HG02884 (cell line): ENCODE measurements at regions not wholly inside any gene's neighbourhood (a gene's known extent, or its start where the extent isn't known, plus 50 kb on each side); places are given as distances from the start of the nearest gene placed in this dataset.
"Not testable (repeated sequence)": the region's sequence is repeated elsewhere in the genome, so short reads cannot be mapped to it uniquely, and the experiment has no call there.

Experiments
- ATAC-seq: cut with Tn5 transposase; IDR thresholded peaks from one replicate; pipeline ENCODE4 v1.9.1; 2021; ENCODE audit warnings: mild to moderate bottlenecking, moderate library complexity; ENCODE audit not compliant: unreplicated experiment

DNA sequence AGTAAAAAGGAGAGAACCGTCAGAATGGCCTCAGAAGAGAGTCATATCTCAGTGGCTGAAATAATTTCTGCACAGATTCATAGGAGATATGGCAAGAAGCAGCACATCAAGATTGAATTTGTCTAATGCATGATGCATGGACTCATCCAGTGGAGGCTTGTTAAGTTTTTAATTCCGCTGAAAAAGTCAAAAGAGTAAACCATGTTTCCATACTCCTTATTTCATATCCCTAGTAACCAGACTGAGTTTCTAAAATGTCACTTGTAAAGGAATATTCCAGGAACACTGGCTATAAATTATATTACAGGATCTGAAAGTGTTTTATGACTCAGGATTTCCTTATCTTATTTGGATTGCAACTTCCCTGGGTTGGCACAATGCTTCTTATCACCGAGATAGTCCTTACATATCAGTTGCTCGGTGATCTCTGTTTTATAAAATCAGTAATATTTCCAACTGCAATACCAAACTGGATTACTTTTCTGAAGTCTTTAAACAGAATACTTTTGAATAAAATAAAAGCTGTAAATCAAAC is 180.2 kb upstream of the TSC22D1 start:
- ATAC-seq: no peak

GRCh38 chr13:44755872-44756271 is 179.7 kb upstream of the TSC22D1 start:
- ATAC-seq: no peak

- ATAC-seq: no peak
Measured at GRCh38 chr13:44752164-44752563, 176.0 kb upstream of the TSC22D1 start.

- ATAC-seq: no peak
Measured at GRCh38 chr13:44750630-44751029, 174.5 kb upstream of the TSC22D1 start.

GRCh38 chr13:44749906-44750305 is 173.8 kb upstream of the TSC22D1 start:
- ATAC-seq: no peak

DNA sequence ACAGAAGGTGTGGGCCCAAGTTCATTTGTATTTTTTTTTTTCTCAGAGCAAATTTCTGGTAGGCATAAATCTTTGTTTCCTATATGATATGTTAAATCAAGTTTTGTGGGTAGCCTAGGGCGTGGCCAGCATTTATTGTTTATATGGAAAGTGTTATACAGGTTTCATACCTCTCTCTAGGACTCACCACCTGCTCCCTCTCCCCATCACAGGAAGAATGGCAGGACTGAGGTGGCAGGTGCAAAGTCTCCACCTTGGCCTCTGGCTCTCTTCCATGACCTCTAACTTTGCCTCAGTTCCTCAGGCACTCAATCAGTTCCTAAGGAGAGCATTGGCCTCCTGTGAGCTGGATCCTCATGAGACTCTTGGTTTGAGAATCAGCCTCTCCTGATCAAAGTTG is 172.3 kb upstream of the TSC22D1 start:
- no peak for ATAC-seq

DNA sequence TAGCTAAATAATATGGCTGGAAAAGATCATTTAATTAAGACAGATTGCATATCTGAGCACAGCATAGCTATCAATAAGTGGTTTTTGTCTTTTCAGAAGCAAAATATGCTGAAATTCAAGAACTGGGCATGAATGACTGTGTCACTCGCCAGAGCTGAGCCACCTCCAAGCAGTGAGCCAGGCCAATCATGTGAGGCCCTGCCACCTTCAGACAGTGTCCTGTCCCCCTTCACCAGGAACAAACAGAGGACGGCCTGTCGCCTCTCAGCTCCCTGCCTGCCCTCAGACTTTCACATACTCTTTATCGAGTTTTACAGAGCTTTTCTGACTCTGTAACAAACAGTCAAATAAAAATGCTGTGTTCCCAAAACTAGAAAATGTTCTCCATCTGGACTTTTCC is 171.0 kb upstream of the TSC22D1 start:
- ATAC-seq: no peak

DNA sequence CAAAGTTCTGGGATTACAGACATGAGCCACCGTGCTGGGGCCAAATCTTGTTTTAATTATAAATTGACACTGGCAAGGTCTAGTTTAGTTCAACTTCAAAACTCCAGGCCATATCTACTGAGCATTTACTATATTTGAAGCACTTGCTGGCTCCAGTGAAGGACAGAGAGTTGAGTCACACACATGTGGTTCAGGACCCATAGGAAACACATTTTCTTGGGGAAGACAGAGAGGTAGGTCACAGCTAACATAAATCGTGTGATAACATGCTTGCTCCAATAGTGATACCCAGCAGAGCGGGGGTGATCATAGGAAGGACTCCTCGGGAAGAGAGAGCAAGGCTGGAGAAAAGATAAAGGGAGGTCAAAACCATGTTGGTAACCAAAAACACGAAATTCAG is 170.6 kb upstream of the TSC22D1 start:
- no peak for ATAC-seq

GRCh38 chr13:44744880-44745633 is 168.9 kb upstream of the TSC22D1 start:
- ATAC-seq: no peak

- no peak for ATAC-seq
Measured at GRCh38 chr13:44739539-44739938, 163.4 kb upstream of the TSC22D1 start.

DNA sequence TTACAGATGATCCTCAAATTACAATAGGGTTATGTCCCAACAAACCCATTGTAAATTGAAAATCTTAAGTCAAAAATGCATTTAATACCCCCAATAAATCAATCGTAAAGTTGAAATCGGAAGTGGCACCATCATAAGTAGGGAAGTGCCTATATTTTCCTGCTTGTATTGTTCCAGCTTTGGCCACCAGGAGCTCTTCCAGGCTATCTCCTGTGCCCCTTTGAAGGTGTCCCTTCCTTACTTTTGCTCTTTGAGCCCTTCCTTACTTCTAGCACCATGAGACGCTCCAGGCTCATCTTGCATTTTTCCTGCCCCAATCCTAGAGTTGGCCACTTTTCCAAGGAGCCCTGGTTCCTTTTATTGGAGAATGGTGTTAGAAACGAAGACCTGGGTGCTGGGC is 163.0 kb upstream of the TSC22D1 start:
- ATAC-seq: no peak

DNA sequence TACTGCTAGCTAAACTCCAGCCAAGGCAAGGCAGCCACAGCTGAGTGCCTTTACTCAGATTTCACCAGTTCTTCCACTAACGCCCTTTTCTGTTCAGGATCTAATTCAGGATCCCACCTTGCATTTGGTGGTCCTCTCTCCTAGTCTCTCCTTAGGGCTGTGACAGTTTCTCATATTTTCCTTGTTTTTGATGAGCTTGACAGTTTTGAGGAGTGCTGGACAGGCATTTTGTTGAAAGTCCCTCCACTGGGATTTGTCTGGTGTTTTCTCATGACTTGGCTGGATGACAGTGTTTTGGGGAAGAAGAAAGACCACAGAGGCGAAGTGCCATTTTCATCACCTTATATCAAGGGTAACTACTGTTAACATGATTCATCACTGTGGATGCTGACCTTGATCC is 162.3 kb upstream of the TSC22D1 start:
- ATAC-seq: no peak

DNA sequence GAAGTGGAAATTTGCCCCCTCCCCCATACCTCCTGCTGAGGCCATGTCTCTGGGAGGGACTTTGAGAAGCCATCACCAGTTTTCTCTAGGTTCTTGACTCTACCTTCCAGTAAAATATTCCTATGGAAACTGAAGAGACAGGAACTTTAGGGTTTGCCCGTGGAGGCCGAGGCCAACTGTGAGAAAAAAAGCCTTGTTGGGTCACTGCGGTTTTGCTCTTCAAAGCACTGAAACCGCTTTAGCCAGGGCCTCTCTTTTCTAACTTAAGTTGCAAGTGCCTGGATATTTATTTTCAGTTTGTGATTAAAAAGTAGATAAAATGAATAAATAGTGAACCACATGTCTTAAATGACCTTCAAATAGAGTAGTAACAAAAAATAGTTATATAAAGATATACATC is 159.7 kb upstream of the TSC22D1 start:
- no peak for ATAC-seq

- ATAC-seq: no peak
Measured at GRCh38 chr13:44734201-44734707, 158.1 kb upstream of the TSC22D1 start.

DNA sequence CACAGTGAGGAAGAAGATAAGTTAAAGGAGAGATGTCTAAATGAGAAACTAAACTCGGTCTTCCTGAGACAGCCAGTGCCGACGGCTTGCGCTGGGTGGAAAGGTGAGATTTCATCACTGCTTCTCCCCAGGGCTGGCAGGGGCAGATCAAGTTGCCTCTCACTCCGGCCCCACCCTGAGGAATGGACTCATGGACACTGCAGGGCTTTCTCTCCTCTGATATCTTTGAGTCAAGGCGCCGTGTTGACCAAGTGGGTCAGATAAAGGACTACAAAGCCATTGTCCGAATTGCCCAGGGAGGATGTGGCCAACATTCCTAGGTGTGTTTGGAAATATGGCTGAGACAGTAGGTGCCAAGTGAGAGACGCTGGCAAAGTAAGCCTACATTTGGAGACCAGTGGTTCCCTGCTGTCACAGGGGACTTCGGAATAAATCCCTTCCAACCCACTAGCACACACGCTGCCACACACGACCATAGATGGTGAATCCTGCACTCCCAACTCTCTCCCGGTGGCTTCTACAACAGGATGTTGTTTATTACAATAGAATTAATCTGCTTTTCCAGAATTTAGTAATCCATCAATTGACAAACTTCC is 156.5 kb upstream of the TSC22D1 start:
- no peak for ATAC-seq

- no peak for ATAC-seq
Measured at GRCh38 chr13:44730851-44731250, 154.7 kb upstream of the TSC22D1 start.

GRCh38 chr13:44730099-44730498 is 154.0 kb upstream of the TSC22D1 start:
- ATAC-seq: no peak

DNA sequence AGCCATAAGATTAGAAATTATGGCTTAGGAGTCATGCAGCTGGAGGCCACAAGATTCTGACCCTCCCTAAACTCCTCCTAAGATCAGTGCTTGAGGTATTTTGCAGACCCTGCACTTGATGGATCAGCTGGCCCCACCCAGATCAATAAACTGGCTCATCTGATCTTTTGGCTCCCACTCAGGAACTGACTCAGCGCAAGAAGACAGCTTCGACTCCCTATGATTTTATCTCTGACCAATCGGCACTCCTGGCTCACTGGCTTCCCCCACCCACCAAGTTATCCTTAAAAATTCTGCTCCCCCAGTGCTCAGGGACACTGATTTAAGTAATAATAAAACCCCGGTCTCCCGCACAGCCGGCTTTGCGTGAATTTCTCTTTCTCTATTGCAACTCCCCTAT is 151.5 kb upstream of the TSC22D1 start:
- not testable (repeated sequence) for ATAC-seq

DNA sequence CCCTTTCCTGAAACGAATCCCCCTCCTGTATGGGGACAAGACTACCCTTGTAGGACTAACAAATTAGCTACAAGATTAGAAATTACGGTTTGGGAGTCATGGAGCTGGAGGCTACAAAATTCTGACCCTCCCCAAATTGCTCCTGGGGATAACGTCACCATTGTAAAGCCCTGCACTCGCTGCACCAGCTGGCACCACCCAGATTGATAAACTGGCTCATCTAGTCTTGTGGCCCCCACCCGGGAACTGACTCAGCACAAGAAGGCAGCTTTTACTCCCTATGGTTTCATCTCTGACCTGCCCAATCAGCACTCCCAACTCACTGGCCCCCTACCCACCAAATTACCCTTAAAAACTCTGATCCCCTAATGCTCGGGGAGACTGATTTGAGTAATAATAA is 150.6 kb upstream of the TSC22D1 start:
- ATAC-seq: no peak

GRCh38 chr13:44726214-44726613 is 150.1 kb upstream of the TSC22D1 start:
- no peak for ATAC-seq

GRCh38 chr13:44719857-44720671 is 143.9 kb upstream of the TSC22D1 start:
- ATAC-seq: no peak
